GM23338 (cell line): ENCODE measurements at regions not wholly inside any gene's neighbourhood (a gene's known extent, or its start where the extent isn't known, plus 50 kb on each side); places are given as distances from the start of the nearest gene placed in this dataset.
A peak's percentile ranks its signal among the peaks of the same experiment; 100 is the strongest.

Experiments used
- ATAC-seq: fragments of 200-7000 bp; cut with Tn5 transposase; 3 replicates; pipeline ENCODE4 v1.9.1; 2020
- DNase-seq: peaks from one replicate; pipeline ENCODE4 v3.0.0-alpha.2; 2015; ENCODE audit warnings: low spot score
- H2AFZ ChIP-seq: fragments of 200-600 bp; sonication (generic); 2 replicates; pipeline ENCODE4 v1.8.0; 2016; ENCODE audit warnings: antibody characterized with exemption, mild to moderate bottlenecking, moderate library complexity
- H3F3A ChIP-seq: fragments of 200-600 bp; sonication (generic); replicated peaks from 2 replicates; pipeline ENCODE4 v1.8.0; 2017; ENCODE audit warnings: antibody characterized with exemption, mixed run types, low read depth
- H3K27ac ChIP-seq: fragments of 200-600 bp; sonication (generic); 2 replicates; pipeline ENCODE4 v1.6.1; 2016; ENCODE audit warnings: low read depth
- H3K27me3 ChIP-seq: fragments of 200-600 bp; sonication (generic); 2 replicates; pipeline ENCODE4 v1.8.0; 2016; ENCODE audit warnings: mild to moderate bottlenecking, mixed run types, moderate library complexity; ENCODE audit not compliant: insufficient read depth
- H3K36me3 ChIP-seq: fragments of 200-600 bp; sonication (generic); 2 replicates; pipeline ENCODE4 v1.8.0; 2016; ENCODE audit warnings: mild to moderate bottlenecking; ENCODE audit not compliant: insufficient read depth
- H3K4me1 ChIP-seq: fragments of 200-600 bp; sonication (generic); 2 replicates; pipeline ENCODE4 v1.8.0; 2016; ENCODE audit warnings: mild to moderate bottlenecking, moderate library complexity; ENCODE audit not compliant: insufficient read depth
- H3K4me2 ChIP-seq: fragments of 200-600 bp; sonication (generic); 2 replicates; pipeline ENCODE4 v1.7.1; 2017; ENCODE audit warnings: mixed run types
- H3K4me3 ChIP-seq: fragments of 200-600 bp; sonication (generic); 2 replicates; pipeline ENCODE4 v1.6.1; 2016; ENCODE audit warnings: mixed run types
- H3K79me2 ChIP-seq: fragments of 200-600 bp; sonication (generic); replicated peaks from 2 replicates; pipeline ENCODE4 v1.8.0; 2017; ENCODE audit warnings: mild to moderate bottlenecking; ENCODE audit not compliant: insufficient read depth
- H3K9me2 ChIP-seq: fragments of 200-600 bp; sonication (generic); 2 replicates; pipeline ENCODE4 v1.8.0; 2017; ENCODE audit not compliant: insufficient read depth
- H4K20me1 ChIP-seq: fragments of 200-600 bp; sonication (generic); replicated peaks from 2 replicates; pipeline ENCODE4 v1.8.0; 2017; ENCODE audit warnings: mild to moderate bottlenecking; ENCODE audit not compliant: insufficient read depth
- H3K27ac Mint-ChIP-seq: 2 replicates; pipeline ENCODE4 v1.8.0; 2020; ENCODE audit warnings: inconsistent platforms, mild to moderate bottlenecking, moderate library complexity, mixed read lengths
- H3K27me3 Mint-ChIP-seq: 3 replicates; pipeline ENCODE4 v1.8.0; 2022; ENCODE audit warnings: low read depth, mild to moderate bottlenecking, moderate library complexity, mixed read lengths, inconsistent platforms; ENCODE audit not compliant: insufficient read depth, poor library complexity
- H3K36me3 Mint-ChIP-seq: 3 replicates; pipeline ENCODE4 v1.8.0; 2021; ENCODE audit warnings: low read depth, mild to moderate bottlenecking, inconsistent platforms, moderate library complexity, mixed read lengths
- H3K4me1 Mint-ChIP-seq: 3 replicates; pipeline ENCODE4 v1.8.0; 2020; ENCODE audit warnings: mild to moderate bottlenecking, inconsistent platforms, mixed read lengths
- H3K4me3 Mint-ChIP-seq: 3 replicates; pipeline ENCODE4 v1.8.0; 2021; ENCODE audit warnings: moderate library complexity, mild to moderate bottlenecking, inconsistent platforms, mixed read lengths
- H3K9me3 Mint-ChIP-seq: 3 replicates; pipeline ENCODE4 v1.8.0; 2020; ENCODE audit warnings: moderate library complexity, mild to moderate bottlenecking, inconsistent platforms, mixed read lengths
- CREB1 ChIP-seq: fragments of 250-450 bp; sonication (Bioruptor Pico); IDR thresholded peaks from 2 replicates; pipeline ENCODE4 v1.5.0; 2020; ENCODE audit warnings: low read depth, mild to moderate bottlenecking, moderate library complexity
- CTCF ChIP-seq, 2 experiments: fragments of 200-600 bp in 1 of 2; sonication (generic) in 1 of 2; conservative IDR thresholded peaks; 2 replicates each; pipeline versions ENCODE4 v1.5.1 to v1.6.1; 2016 to 2017; ENCODE audit warnings: antibody characterized with exemption in 2 of 2, low read depth in 2 of 2, mild to moderate bottlenecking in 2 of 2, moderate library complexity in 1 of 2
- JUNB ChIP-seq: IDR thresholded peaks from one replicate; pipeline ENCODE4 v1.6.1; 2016; ENCODE audit warnings: antibody characterized with exemption; ENCODE audit not compliant: unreplicated experiment
- NANOG ChIP-seq: IDR thresholded peaks from 2 replicates; pipeline ENCODE4 v1.6.1; 2016; ENCODE audit warnings: antibody characterized with exemption, borderline replicate concordance
- POLR2AphosphoS5 ChIP-seq: IDR thresholded peaks from 2 replicates; pipeline ENCODE4 v1.6.1; 2016; ENCODE audit warnings: antibody characterized with exemption, low read depth
- REST ChIP-seq: IDR thresholded peaks from one replicate; pipeline ENCODE4 v1.6.1; 2018; ENCODE audit warnings: antibody characterized with exemption; ENCODE audit not compliant: unreplicated experiment
- ZNF114 ChIP-seq: fragments of 250-450 bp; sonication (Bioruptor Pico); IDR thresholded peaks from 2 replicates; pipeline ENCODE4 v1.5.0; 2020; ENCODE audit warnings: mild to moderate bottlenecking, moderate library complexity
- ZNF331 ChIP-seq: fragments of 250-450 bp; sonication (Bioruptor Pico); IDR thresholded peaks from 2 replicates; pipeline ENCODE4 v1.5.0; 2020; ENCODE audit warnings: low read depth, mild to moderate bottlenecking, moderate library complexity
- ZNF462 ChIP-seq: fragments of 250-450 bp; sonication (Bioruptor Pico); IDR thresholded peaks from 2 replicates; pipeline ENCODE4 v1.5.0; 2020; ENCODE audit warnings: mild to moderate bottlenecking, moderate library complexity

- TF ChIP-seq CTCF (conservative IDR thresholded peaks at IDR 0.05; ENCODE audit: low read depth in 2 of 2) (no peak), ZNF331 (CRISPR knock-in tag) (no peak)
These were observed 445.3 kb downstream of the SLC4A3 start (continued) for GRCh38 chr2:220072669-220073220.

GRCh38 chr2:220075835-220076234, 448.4 kb downstream of the SLC4A3 start:
- Histone ChIP-seq H3F3A (no peaks in the 10 kb centered on the region), H3K36me3 (no peaks in the 10 kb centered on the region), H3K79me2 (no peaks in the 10 kb centered on the region), H3K4me3 (no peak overlapping the region), H4K20me1 (no peaks in the 10 kb centered on the region), H3K4me1 (peaks cover 8% of the 10 kb centered on the region), H3K27me3 (no peaks in the 10 kb centered on the region), H2AFZ (peak overlapping the region; percentile 24; the same call in 1 of the 2 replicates), H3K4me2 (no peak overlapping the region), H3K27ac (no peak overlapping the region), H3K9me2 (peaks cover 5% of the 10 kb centered on the region; the same call in 1 of the 2 replicates)
- H3K27ac Mint-ChIP-seq = no peak overlapping the region
- no peak overlapping the region for H3K4me3 Mint-ChIP-seq
- H3K9me3 Mint-ChIP-seq = no peaks in the 10 kb centered on the region
- no peak for ATAC-seq
- no peak for TF ChIP-seq CTCF (conservative IDR thresholded peaks at IDR 0.05; ENCODE audit: low read depth in 2 of 2)
- no peak for TF ChIP-seq ZNF331 (CRISPR knock-in tag)
- TF ChIP-seq POLR2AphosphoS5 = no peak
- no peak for TF ChIP-seq ZNF462 (CRISPR knock-in tag)
- no peak for TF ChIP-seq CREB1 (CRISPR knock-in tag)
- TF ChIP-seq REST = no peak
- no peak for TF ChIP-seq NANOG
- TF ChIP-seq ZNF114 (CRISPR knock-in tag) = no peak
- no peak for TF ChIP-seq JUNB
- peaks cover 7% of the 10 kb centered on the region; the same call in 2 of the 3 replicates for H3K4me1 Mint-ChIP-seq
- DNase-seq = no peak
- peaks cover 8% of the 10 kb centered on the region for H3K27me3 Mint-ChIP-seq
- H3K36me3 Mint-ChIP-seq = no peaks in the 10 kb centered on the region
